Neutrophil (primary cell): ENCODE measurements at regions not wholly inside any gene's neighbourhood (a gene's known extent, or its start where the extent isn't known, plus 50 kb on each side); places are given as distances from the start of the nearest gene placed in this dataset.

Experiments
- H3K27ac ChIP-seq: fragments of 200-600 bp; sonication (generic); 2 replicates; pipeline ENCODE4 v1.5.1; 2016; ENCODE audit warnings: mild to moderate bottlenecking, moderate library complexity
- H3K27me3 ChIP-seq: fragments of 200-600 bp; sonication (generic); 2 replicates; pipeline ENCODE4 v1.6.0; 2016; ENCODE audit warnings: mild to moderate bottlenecking
- H3K36me3 ChIP-seq: fragments of 200-600 bp; sonication (generic); 2 replicates; pipeline ENCODE4 v1.5.1; 2017
- H3K4me1 ChIP-seq, 2 experiments: fragments of 200-600 bp in 1 of 2; sonication (generic) in 1 of 2; 1 replicate in 1 of 2; 2 replicates in 1 of 2; pipeline versions ENCODE4 v1.5.1 to v1.6.1; 2013 to 2016; ENCODE audit warnings: low read depth in 1 of 2, low read length in 1 of 2, mild to moderate bottlenecking in 1 of 2, moderate library complexity in 1 of 2; ENCODE audit not compliant: control insufficient read depth in 1 of 2, insufficient read depth in 1 of 2
- H3K4me3 ChIP-seq, 2 experiments: fragments of 200-600 bp in 1 of 2; sonication (generic) in 1 of 2; 1 replicate in 1 of 2; 2 replicates in 1 of 2; pipeline ENCODE4 v1.5.1; 2013 to 2016; ENCODE audit warnings: low read depth in 1 of 2, low read length in 1 of 2, mild to moderate bottlenecking in 1 of 2, moderate library complexity in 1 of 2
- H3K9me3 ChIP-seq: fragments of 200-600 bp; sonication (generic); 2 replicates; pipeline ENCODE4 v1.5.1; 2016
- TF ChIP-seq, protein P1 (sequence below): fragments of 200-600 bp; sonication (generic); IDR thresholded peaks from 2 replicates; pipeline ENCODE4 v1.5.1; 2016; ENCODE audit warnings: antibody characterized with exemption

DNA sequence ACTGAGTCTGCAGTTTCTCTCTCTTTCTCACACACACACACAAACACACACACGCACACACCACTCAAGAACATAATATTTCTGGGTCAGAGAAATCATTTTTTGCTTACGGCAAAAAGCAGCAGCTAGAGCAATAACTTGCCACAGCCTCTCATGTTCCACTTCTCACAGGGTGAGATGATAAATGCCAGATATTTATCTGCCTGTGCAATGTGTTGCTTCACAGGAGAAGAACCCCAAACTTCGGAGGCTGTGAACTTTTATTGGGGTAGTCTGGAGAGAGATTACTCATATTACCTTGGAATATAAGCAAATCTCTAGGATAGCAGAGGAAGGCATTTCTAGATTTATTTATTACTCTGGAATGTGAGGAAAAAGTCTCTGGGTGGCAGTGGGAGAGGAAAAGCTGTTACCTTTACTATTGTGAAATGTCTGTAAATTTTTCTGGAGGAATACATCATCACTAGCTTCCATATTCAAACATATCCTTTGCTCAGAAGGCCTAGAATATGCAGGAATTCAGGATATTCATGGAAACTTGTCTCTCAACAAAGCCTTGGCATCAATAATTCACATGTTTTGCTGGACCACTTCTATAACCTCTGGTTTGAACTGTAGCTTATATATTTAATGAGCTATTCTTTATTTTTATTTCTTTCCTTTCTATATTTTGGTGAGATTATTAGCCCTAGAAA is 369.2 kb downstream of the NSUN3 start:
- no peaks in the 10 kb centered on the region for H3K4me1 ChIP-seq
- H3K27me3 ChIP-seq = no peaks in the 10 kb centered on the region
- H3K36me3 ChIP-seq = no peaks in the 10 kb centered on the region
- H3K9me3 ChIP-seq = no peaks in the 10 kb centered on the region
- TF ChIP-seq, protein P1, sequence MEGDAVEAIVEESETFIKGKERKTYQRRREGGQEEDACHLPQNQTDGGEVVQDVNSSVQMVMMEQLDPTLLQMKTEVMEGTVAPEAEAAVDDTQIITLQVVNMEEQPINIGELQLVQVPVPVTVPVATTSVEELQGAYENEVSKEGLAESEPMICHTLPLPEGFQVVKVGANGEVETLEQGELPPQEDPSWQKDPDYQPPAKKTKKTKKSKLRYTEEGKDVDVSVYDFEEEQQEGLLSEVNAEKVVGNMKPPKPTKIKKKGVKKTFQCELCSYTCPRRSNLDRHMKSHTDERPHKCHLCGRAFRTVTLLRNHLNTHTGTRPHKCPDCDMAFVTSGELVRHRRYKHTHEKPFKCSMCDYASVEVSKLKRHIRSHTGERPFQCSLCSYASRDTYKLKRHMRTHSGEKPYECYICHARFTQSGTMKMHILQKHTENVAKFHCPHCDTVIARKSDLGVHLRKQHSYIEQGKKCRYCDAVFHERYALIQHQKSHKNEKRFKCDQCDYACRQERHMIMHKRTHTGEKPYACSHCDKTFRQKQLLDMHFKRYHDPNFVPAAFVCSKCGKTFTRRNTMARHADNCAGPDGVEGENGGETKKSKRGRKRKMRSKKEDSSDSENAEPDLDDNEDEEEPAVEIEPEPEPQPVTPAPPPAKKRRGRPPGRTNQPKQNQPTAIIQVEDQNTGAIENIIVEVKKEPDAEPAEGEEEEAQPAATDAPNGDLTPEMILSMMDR = no peak
- no peak overlapping the region for H3K27ac ChIP-seq
- no peak overlapping the region for H3K4me3 ChIP-seq

DNA sequence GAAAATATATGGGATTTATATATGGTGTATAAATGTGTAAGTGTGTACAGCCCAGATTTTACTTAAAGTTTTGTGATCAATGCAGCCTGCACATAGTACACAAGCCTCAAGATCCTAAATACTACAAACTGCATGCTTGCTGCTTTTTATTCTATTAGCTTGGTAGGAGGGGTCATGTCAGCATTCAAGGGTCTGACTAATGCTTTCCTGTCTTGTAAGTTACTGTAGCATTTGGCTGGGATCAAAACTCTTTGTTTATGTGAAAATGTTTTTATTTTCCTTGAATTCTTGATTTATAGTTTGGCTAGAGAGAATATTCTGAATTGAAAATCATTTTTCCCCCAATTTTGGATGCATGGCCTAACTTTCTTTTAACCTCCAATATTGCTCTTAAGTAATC is 370.9 kb downstream of the NSUN3 start:
- Histone ChIP-seq H3K27me3 (no peaks in the 10 kb centered on the region), H3K9me3 (no peaks in the 10 kb centered on the region), H3K27ac (no peak overlapping the region), H3K4me1 (no peaks in the 10 kb centered on the region), H3K36me3 (no peaks in the 10 kb centered on the region), H3K4me3 (no peak overlapping the region)
- TF ChIP-seq, protein P1 = no peak

DNA sequence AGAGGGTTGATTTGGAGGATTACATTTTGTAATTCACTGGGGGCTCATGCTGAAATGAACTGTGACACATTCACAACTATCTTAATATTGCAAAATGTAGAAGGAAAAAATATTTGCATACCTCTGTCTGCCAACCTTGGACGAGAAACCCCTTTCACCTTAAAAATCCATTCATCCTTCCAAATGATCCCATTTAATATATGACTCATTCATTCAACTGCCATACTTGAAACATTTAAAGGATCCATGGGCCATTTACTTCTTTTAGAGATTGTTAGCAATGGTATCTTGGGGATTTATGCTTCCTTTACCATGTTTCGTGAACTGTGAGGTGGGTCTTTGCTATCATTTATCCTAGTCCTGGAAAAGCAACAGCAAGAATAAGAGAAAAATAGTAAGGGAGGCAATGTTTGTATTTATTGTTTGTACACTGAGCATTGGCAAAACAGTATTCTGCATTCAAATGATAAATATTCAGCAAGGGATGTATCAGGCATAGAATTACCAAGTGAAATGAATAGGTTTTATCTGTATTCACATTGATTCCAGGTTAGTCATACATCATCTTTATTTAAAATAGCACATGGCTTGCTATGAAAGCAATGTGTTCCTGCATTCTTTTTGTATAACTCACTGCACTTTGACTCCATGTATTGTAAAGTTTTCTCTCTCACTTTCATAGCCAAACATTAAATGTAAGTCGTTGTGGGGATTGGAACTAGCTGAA is 378.1 kb downstream of the NSUN3 start:
- Histone ChIP-seq H3K4me3 (no peak overlapping the region), H3K27ac (no peak overlapping the region), H3K36me3 (no peaks in the 10 kb centered on the region), H3K9me3 (no peaks in the 10 kb centered on the region), H3K27me3 (no peaks in the 10 kb centered on the region), H3K4me1 (no peaks in the 10 kb centered on the region)
- TF ChIP-seq, protein P1 = no peak

DNA sequence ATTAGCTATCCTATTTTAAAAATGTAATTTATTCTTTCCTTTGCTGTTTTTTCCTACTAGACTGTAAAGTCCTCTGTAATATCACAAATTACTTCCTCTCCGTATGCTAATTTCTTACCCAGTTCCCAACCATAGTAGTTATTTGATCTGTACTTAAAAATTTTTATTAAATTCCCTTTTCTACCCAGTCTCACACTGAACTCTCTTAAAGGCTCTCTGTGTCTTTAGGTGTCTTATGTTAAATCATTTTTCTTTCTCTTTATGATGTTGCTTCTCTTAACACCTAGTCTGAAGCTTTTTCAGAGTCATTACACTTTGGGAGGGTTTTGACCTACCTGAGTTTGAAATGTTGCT is 378.6 kb downstream of the NSUN3 start:
- Histone ChIP-seq H3K27me3 (no peaks in the 10 kb centered on the region), H3K4me1 (no peaks in the 10 kb centered on the region), H3K9me3 (no peaks in the 10 kb centered on the region), H3K36me3 (no peaks in the 10 kb centered on the region), H3K4me3 (no peak overlapping the region), H3K27ac (no peak overlapping the region)
- TF ChIP-seq, protein P1 = no peak

DNA sequence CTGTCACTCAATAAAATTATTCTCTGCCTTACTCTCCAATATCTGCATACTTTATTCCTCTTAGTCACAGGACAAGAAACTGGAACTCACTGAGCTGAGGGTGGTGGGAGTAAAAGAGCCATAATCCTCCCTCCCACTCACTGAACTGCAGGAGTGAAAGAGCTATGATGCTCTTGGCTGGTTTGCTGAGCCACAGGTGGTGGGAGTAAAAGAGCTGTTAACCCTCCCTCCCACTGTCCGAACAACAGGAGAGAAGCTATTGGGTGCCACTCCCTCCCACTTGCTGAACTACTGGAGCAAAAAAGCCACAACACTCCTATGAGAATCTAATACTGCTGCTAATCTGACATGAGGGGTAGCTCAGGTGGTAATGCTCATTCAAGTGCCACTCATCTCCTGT is 391.0 kb downstream of the NSUN3 start:
- Histone ChIP-seq H3K4me1 (no peaks in the 10 kb centered on the region), H3K4me3 (no peak overlapping the region), H3K9me3 (no peaks in the 10 kb centered on the region), H3K27ac (no peak overlapping the region), H3K27me3 (no peaks in the 10 kb centered on the region), H3K36me3 (no peaks in the 10 kb centered on the region)
- TF ChIP-seq, protein P1 = no peak
